Ramos (cell line): ENCODE measurements at regions not wholly inside any gene's neighbourhood (a gene's known extent, or its start where the extent isn't known, plus 50 kb on each side); places are given as distances from the start of the nearest gene placed in this dataset.

Experiments
- in situ Hi-C: fragments of 300-500 bp; cut with MboI; formaldehyde crosslinking; loops from one replicate; pipeline ENCODE4 v1.14.3; 2022; ENCODE audit warnings: low sequenced_read_pairs; ENCODE audit not compliant: unreplicated experiment

- in situ Hi-C loops: no loop called here
Observed at GRCh38 chr4:108350332-108350731, 181.6 kb upstream of the LEF1 start.

GRCh38 chr4:108346818-108347210 is 178.1 kb upstream of the LEF1 start:
- in situ Hi-C loops: no loop called here

- in situ Hi-C loops: no loop called here
Observed at GRCh38 chr4:108345862-108346817, 177.4 kb upstream of the LEF1 start.

- in situ Hi-C loops: no loop called here
Observed at GRCh38 chr4:108342325-108342970, 173.7 kb upstream of the LEF1 start.

GRCh38 chr4:108337923-108338322 is 169.2 kb upstream of the LEF1 start:
- in situ Hi-C loops: no loop called here

- in situ Hi-C loops: no loop called here
Observed at GRCh38 chr4:108336076-108336475, 167.3 kb upstream of the LEF1 start.

GRCh38 chr4:108335081-108335480 is 166.3 kb upstream of the LEF1 start:
- in situ Hi-C loops: no loop called here

GRCh38 chr4:108334031-108334430 is 165.3 kb upstream of the LEF1 start:
- in situ Hi-C loops: no loop called here

GRCh38 chr4:108333353-108333942 is 164.7 kb upstream of the LEF1 start:
- in situ Hi-C loops: no loop called here

GRCh38 chr4:108331905-108332632 is 163.3 kb upstream of the LEF1 start:
- in situ Hi-C loops: no loop called here

GRCh38 chr4:108328383-108328732 is 159.6 kb upstream of the LEF1 start:
- in situ Hi-C loops: no loop called here

GRCh38 chr4:108327642-108328382 is 159.1 kb upstream of the LEF1 start:
- in situ Hi-C loops: no loop called here

- in situ Hi-C loops: no loop called here
Observed at GRCh38 chr4:108325561-108325960, 156.8 kb upstream of the LEF1 start.

GRCh38 chr4:108324450-108324849 is 155.7 kb upstream of the LEF1 start:
- in situ Hi-C loops: no loop called here

GRCh38 chr4:108322497-108322896 is 153.8 kb upstream of the LEF1 start:
- in situ Hi-C loops: no loop called here

GRCh38 chr4:108320061-108320460 is 151.3 kb upstream of the LEF1 start:
- in situ Hi-C loops: no loop called here

GRCh38 chr4:108317377-108317776 is 148.6 kb upstream of the LEF1 start:
- in situ Hi-C loops: no loop called here

GRCh38 chr4:108315694-108316093 is 147.0 kb upstream of the LEF1 start:
- in situ Hi-C loops: no loop called here

- in situ Hi-C loops: no loop called here
Observed at GRCh38 chr4:108314900-108315589, 146.3 kb upstream of the LEF1 start.
